Mucosa of descending colon (tissue), 3 donors: ENCODE measurements at regions not wholly inside any gene's neighbourhood (a gene's known extent, or its start where the extent isn't known, plus 50 kb on each side); places are given as distances from the start of the nearest gene placed in this dataset.

Experiments
- ATAC-seq: fragments of 200-7000 bp; cut with Tn5 transposase; one replicate; pipeline ENCODE4 v1.9.1; 2020; ENCODE audit warnings: mild to moderate bottlenecking, moderate library complexity
- DNase-seq, 3 donors: peaks; one replicate each; pipeline ENCODE4 v3.0.0-alpha.2; 2020
- H3K36me3 ChIP-seq: fragments of 200-600 bp; one replicate; pipeline ENCODE4 v1.8.0; 2021; ENCODE audit warnings: low read depth, mild to moderate bottlenecking
- H3K4me1 ChIP-seq: fragments of 200-600 bp; one replicate; pipeline ENCODE4 v1.8.0; 2021; ENCODE audit warnings: low read depth, mild to moderate bottlenecking
- H3K4me3 ChIP-seq: fragments of 200-600 bp; one replicate; pipeline ENCODE4 v1.8.0; 2021; ENCODE audit warnings: mild to moderate bottlenecking
- H3K9me3 ChIP-seq: fragments of 200-600 bp; one replicate; pipeline ENCODE4 v1.8.0; 2021; ENCODE audit warnings: mild to moderate bottlenecking
- CTCF ChIP-seq: fragments of 200-600 bp; IDR thresholded peaks from one replicate; pipeline ENCODE4 v1.8.0; 2022; ENCODE audit warnings: antibody characterized with exemption, mild to moderate bottlenecking
- intact Hi-C, 2 donors: fragments of 100-400 bp; cut with DNase I in 1 of 2; cut with micrococcal nuclease in 1 of 2; formaldehyde crosslinking; loops; one replicate each; pipeline versions ENCODE4 v1.11.0 to v1.11.1; 2022; cut with DNase I, micrococcal nuclease
- donor health status: DM: no; HTN: no; CAD: no; lungs with moderate emphysema.
- donor health status: DM: no; HTN: no; CAD: no.
- donor health status: DM: no; HTN: yes; CAD: no.

- intact Hi-C loops: no loop called here
- Histone ChIP-seq H3K36me3 (no peaks in the 10 kb centered on the region), H3K4me1 (no peaks in the 10 kb centered on the region), H3K9me3 (peaks cover 14% of the 10 kb centered on the region), H3K4me3 (no peak overlapping the region)
- no peak for ATAC-seq
- TF ChIP-seq CTCF: no peak
- DNase-seq: no peak
These were observed 1306.5 kb upstream of the CDH9 start for GRCh38 chr5:28344836-28345433.

GRCh38 chr5:28329176-28329575 is 1290.8 kb upstream of the CDH9 start:
- ATAC-seq: no peak
- no peaks in the 10 kb centered on the region for H3K36me3 ChIP-seq
- no peaks in the 10 kb centered on the region for H3K4me1 ChIP-seq
- intact Hi-C loops: no loop called here
- no peak for DNase-seq
- H3K4me3 ChIP-seq: no peak overlapping the region
- TF ChIP-seq CTCF: no peak
- peaks cover 23% of the 10 kb centered on the region for H3K9me3 ChIP-seq

GRCh38 chr5:28328681-28329080 is 1290.3 kb upstream of the CDH9 start:
- H3K36me3 ChIP-seq: no peaks in the 10 kb centered on the region
- intact Hi-C loops: no loop called here
- no peaks in the 10 kb centered on the region for H3K4me1 ChIP-seq
- no peak overlapping the region for H3K4me3 ChIP-seq
- ATAC-seq (no peak), DNase-seq (no peak)
- no peak for TF ChIP-seq CTCF
- H3K9me3 ChIP-seq: peaks cover 24% of the 10 kb centered on the region

GRCh38 chr5:28324174-28324573 is 1285.8 kb upstream of the CDH9 start:
- Histone ChIP-seq H3K4me1 (no peaks in the 10 kb centered on the region), H3K9me3 (peaks cover 12% of the 10 kb centered on the region), H3K4me3 (no peak overlapping the region), H3K36me3 (no peaks in the 10 kb centered on the region)
- no peak for DNase-seq
- ATAC-seq: no peak
- TF ChIP-seq CTCF: no peak
- intact Hi-C loops: no loop called here

- intact Hi-C loops: no loop called here
- TF ChIP-seq CTCF: no peak
- no peaks in the 10 kb centered on the region for H3K4me1 ChIP-seq
- ATAC-seq (no peak), DNase-seq (no peak)
- H3K36me3 ChIP-seq: no peaks in the 10 kb centered on the region
- H3K9me3 ChIP-seq: peaks cover 10% of the 10 kb centered on the region
- no peak overlapping the region for H3K4me3 ChIP-seq
These were observed 1275.6 kb upstream of the CDH9 start for GRCh38 chr5:28313953-28314352.
